ENCODE measurements at regions not wholly inside any gene's neighbourhood (a gene's known extent, or its start where the extent isn't known, plus 50 kb on each side); places are given as distances from the start of the nearest gene placed in this dataset.

DNA sequence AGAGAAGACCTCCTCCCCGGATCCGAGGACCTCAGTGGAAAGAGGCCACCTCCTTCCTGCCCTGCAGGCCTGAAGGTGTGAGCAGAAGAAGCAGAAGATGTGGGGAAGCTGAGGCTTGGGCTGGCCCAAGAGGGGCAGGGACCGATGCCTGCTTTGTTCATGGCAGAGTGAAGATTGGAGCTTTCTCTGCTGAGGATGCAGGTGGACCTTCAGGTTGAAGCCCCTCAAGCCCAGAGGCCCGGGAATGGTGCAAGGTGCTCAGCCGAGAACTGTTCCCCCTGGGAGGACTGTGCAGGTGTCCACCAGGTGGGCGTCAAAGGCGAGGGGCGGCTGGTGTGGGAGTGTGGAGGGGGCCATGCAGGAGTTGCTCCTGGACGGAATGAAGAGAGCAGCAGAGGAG, 277.9 kb upstream of the IRX2 start:
- TF ChIP-seq, protein P1, sequence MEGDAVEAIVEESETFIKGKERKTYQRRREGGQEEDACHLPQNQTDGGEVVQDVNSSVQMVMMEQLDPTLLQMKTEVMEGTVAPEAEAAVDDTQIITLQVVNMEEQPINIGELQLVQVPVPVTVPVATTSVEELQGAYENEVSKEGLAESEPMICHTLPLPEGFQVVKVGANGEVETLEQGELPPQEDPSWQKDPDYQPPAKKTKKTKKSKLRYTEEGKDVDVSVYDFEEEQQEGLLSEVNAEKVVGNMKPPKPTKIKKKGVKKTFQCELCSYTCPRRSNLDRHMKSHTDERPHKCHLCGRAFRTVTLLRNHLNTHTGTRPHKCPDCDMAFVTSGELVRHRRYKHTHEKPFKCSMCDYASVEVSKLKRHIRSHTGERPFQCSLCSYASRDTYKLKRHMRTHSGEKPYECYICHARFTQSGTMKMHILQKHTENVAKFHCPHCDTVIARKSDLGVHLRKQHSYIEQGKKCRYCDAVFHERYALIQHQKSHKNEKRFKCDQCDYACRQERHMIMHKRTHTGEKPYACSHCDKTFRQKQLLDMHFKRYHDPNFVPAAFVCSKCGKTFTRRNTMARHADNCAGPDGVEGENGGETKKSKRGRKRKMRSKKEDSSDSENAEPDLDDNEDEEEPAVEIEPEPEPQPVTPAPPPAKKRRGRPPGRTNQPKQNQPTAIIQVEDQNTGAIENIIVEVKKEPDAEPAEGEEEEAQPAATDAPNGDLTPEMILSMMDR (IDR thresholded peaks at IDR 0.05), result no peak
- TF ChIP-seq POLR2AphosphoS5 (IDR thresholded peaks at IDR 0.05), result no peak
- no peak for TF ChIP-seq POLR2A (IDR thresholded peaks at IDR 0.05)

Data from sigmoid colon (tissue), 4 donors.